ENCODE measurements at regions not wholly inside any gene's neighbourhood (a gene's known extent, or its start where the extent isn't known, plus 50 kb on each side); places are given as distances from the start of the nearest gene placed in this dataset.
"Not testable (repeated sequence)": the region's sequence is repeated elsewhere in the genome, so short reads cannot be mapped to it uniquely, and the experiment has no call there.

DNA sequence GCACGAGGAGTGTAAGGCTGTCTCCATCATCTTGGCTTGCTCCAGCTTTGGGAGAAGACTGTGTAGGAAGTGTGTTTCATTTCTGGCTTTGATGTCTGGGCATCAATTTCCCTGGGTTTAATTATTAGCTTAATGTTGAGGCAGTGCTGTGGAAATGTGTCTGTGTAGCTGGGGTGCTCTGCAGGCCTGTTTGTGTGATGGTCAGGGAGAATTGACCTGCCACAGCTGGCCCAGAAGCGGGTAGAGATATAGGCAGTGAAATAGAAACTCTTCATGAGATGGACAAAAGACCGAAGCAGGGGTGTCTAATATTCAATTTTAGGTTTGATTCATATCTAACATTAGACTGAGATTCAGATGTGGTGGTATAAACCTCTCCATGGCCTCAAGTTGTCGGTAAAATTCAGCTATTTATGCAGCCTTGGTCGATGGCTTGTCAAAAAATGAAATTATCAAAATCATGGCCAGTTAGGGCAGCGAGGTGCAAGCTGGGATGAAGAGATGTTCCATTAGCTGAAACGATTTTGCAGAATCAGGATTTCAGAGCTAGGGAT is 95.3 kb upstream of the SNX9 start:
- DNase-seq = no peak

DNA sequence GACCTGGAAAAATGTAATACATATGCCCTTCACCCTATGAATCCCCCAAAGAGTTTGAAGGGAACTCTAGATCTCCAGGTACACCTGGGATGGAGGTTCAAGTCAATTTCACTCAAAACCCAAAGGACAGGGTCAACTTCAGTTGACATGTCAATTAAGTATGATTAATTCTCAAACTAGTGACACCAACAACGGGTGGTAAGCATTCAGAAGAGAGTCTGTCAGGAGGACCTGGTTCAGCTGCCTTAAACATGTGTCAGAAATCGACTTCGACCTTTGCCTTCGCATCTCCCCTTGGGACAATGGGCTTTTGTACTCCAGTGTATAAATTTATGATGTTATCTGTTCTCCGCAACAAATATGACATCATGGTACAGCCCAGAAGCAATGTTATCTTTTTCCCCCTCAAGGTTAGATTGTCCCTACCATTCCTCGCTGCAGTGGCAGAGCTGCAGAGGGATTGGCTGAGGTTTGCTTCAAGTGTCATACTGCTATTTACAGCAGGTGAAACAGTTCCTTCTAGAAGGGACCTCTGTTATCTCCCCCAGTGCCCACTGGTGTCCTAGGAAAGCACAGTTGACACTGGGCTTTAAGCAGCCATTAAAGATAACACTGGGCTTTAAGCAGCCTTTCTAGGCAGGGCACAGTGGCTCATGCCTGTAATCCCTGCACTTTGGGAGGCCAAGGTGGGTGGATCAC is 94.7 kb upstream of the SNX9 start:
- DNase-seq = no peak

DNA sequence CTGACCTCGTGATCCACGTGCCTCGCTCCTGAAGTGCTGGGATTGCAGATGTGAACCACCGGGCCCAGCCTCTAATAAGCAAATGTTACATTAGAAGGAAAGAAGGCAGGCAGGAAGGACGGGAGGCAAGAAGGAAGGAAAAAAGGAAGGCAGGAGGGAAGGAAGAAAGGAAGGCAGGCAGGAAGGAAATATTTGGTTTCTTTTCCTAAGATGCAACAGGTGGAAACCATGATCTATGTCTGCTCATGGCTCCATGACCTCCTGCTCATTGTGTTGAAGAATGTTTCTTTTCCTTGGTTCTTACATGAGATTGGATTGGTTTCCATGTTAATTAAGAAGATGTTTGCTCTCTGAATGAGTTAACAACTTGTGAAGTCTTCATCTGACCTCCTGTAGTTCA is 91.8 kb upstream of the SNX9 start:
- DNase-seq = no peak

DNA sequence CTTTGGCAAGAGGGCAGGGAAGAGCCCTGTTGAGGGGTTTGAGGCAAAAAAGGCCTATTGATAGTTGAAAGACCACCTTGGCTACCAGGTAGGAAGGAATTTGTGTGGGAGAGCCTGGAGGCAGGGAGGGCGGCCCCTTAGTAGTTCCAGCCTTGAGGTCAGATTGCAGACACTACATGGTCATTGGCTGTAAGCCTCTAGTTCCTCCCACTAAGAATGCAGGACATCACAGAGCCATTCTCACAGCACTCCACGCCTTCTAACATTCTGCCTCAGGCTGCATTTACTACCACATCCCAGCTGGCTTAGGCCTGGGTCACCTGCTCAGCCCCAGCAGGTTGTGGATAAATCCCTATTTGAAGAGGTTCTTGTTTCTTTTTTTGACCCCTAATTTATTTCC is 91.0 kb upstream of the SNX9 start:
- no peak for DNase-seq

DNA sequence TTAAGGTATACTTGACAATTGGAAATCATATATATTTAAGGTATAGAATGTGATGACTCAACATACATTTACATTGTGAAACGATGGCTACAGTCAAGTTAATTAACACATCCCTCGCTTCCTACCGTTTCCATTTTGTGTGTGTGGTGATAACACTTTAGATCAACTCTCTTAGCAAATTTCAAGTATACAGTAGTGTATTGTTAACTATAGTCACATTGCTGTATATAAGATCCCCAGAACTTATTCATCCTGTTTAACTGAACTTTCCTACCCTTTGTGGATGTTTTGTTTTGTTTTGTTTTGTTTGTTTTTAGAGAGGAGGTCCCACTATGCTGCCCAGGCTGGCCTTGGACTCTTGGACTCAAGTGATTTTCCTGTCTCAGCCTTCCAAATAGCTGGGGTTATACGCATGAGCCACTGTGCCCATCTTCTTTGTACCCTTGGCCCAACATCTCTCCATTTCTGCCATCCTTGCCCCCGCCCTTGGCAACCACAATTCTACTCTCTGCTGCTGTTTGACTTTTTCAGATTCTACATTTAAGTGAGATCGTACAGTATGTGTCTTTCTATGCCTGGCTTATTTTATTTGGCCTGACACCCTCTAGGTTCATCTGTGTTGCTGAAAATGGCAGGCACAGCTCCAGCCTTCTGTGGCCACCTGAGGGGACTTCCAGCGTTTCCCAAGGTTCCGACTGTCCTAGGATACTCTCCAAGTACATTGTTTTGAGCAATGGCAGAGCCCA is 90.5 kb upstream of the SNX9 start:
- no peak for DNase-seq

DNA sequence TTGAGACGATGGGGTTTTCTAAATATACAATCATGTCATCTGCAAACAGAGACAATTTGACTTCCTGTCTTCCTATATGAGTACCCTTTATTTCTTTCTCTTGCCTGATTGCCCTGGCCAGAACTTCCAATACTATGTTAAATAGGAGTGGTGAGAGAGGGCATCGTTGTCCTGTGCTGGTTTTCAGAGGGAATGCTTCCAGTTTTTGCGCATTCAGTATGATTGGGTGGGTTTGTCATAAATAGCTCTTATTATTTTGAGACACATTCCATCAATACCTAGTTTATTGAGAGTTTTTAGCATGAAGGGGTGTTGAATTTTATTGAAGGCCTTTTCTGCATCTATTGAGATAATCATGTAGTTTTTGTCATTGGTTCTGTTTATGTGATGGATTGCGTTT is 86.5 kb upstream of the SNX9 start:
- not testable (repeated sequence) for DNase-seq

DNA sequence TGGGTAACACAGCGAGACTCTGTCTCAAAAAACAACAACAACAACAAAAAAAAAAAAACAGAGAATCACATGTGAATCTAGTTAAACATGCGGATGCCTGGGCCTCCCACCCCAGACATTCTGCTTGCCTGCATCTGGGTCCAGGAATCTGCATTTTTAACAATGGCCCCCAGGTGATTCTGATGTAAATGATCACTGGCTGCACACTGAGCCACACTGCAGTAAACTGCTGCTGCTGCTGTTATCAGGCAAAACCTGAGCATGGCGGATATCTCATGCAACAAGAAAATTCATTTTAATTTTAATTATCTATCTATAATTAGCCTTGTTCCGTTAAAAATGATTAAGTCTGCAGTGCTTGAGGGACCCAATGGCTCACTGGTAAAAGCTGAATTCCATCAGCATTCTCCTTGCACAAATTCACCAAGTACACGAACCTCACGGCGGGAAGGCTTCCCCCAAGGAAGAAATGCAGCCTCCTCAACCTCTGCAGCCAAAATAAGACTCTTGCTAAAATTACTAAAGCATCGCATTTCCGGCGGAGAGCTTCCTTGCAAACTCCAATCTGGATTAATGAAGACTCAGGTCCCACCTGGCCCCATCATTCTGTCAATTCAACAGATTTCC is 81.6 kb upstream of the SNX9 start:
- no peak for DNase-seq

DNA sequence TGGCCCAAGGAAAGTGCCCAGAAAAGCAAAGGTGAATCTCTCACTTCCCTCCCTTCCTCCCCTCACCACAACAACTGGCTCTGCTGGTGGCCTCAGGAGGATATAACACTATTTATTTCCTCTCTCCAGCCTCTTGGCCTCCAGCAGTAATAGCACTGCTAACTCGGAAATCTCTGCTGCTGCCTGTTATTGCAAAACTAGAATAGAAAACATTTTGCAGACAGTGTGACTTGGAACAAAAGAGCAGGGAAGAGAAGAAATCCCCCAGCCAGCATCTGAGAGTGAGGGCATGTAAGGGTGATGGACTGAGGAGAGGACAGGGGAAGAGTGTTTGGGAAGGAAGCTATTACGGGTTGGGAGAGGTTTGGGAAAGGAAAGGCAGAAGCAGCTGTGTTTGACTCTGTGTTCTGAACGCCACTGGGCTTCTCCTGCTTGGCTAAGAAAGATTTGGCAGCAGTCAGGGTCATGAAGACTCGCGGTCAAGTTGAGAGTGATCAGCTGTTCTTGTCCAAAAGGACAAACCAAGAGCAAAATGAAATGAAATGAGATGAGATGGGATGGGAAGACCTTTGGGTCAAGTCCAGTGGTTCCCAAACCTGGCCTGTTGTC is 81.0 kb upstream of the SNX9 start:
- no peak for DNase-seq

DNA sequence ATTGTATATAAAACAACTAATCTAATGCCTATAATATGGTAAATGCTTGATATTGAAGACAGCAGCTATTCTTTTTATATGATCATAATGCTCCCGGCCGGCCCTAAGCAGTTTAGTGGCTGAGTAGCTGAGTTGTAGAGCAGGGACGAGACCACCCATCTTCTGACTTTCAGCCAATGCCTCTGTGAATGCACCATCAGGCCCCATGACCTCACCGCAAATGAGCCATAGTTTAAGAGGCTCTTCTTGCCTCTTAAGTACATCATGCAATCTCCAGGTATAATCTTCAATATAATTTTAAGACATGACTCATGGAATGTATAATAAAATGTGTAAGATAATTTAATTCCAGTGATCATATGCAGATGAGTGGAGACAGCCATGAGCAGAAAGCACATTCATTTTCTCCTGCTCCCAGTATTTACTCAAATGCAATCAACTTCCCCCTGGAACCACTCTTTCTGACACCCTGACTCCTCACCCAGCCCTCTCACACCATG is 78.9 kb upstream of the SNX9 start:
- no peak for DNase-seq

DNA sequence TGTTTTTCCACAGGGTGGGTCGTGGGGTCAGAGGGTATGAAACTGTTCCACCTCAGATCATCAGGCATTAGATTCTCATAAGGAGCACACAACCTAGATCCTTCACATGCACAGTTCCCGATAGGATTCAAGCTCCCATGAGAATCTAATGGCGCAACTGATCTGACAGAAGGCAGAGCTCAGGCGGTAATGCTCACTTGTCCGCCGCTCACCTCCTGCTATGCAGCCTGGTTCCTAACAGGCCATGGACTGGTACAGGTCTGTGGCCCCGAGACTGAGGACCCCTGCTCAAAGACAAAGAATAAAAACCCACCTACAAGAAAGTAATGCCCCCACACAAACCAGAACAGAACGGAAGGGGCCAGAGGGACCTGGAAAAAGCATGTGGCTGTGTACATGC is 76.1 kb upstream of the SNX9 start:
- DNase-seq = no peak

DNA sequence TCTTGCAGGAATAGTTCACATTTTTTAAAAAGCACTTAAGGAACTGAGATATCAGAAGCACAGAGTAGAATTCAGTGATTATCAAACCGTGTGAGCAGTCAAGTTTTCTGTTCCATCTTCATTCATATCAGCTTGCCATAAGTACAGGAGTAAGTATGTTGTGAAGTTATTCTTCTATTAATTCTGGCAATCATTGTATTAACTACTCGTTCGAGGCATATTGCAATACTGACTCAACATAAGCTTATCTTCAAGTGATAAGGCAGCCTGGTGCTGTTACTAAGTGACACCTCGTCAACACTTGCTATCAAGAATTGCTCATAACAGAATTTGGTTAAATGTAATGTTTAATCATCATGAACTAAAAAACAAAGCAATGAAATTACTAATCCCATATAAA is 75.7 kb upstream of the SNX9 start:
- no peak for DNase-seq

DNA sequence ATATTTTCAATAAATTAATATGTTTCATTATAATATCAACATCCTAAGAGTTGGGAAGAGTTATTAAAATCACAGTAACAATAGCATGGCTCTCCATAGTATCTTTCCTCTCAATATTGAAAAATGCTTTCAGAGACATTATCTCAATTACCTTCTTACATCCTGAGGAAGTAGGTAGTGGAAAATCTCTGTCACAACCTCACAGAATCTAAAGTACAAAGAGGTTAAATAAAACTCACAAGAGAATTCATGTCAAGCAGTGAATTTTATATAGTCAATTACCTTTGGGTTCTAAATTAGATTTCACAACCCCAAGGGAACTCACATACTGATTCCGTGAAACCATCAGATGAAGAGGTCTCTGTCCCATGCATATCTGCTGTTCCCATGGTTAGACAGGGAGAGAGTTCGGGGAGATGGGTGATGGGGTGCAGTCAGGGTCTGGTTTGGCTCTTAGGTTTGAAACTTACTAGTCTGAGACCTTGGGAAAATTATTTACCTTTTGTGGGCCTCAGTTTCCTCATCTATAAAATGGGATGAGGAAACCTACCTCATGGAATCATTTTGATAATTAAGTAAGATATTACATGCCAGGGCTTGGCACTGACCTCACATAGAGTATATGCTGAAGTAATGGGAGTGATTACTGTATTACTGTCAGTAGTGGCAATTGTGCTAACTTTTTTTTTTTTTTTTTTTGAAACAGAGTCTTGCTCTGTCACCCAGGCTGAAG is 74.0 kb upstream of the SNX9 start:
- no peak for DNase-seq

DNA sequence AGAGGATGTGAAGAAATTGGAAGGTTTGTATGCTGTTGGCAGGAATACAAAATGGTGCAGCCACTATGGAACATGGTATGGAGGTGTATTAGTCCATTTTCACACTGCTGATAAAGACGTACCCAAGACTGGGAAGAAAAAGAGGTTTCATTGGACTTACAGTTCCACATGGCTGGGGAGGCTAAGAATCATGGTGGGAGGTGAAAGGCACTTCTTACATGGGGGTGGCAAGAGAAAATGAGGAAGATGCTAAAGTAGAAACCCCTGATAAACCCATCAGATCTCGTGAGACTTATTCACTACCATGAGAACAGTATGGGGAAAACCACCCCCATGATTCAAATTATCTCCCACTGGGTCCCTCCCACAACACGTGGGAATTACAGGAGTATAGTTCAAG is 72.1 kb upstream of the SNX9 start:
- DNase-seq = not testable (repeated sequence)

DNA sequence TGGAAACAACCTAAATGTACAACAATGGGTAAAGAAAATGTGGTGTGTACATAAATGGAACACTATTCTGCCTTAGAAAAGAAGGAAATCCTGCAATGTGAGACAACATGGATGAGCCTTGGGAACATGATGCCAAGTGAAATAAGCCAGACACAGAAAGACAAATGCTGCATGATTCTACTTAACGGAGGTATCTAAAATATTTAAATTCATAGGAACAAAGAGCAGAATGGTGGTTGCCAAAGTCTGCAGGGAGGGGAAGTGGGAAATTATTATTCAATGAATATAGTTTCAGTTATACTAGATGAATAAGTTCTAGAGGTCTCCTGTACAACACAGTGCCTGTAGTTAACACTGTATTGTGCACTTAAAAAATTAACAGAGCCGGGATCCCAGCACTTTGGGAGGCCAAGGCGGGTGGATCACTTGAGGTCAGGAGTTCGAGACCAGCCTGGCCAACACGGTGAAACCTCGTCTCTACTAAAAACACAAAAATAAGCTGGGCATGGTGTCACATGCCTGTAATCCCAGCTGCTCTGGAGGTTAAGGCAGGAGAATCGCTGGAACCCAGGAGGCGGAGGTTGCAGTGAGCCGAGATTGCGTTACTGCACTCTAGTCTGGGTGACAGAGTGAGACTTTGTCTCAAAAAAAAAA is 71.4 kb upstream of the SNX9 start:
- no peak for DNase-seq

DNA sequence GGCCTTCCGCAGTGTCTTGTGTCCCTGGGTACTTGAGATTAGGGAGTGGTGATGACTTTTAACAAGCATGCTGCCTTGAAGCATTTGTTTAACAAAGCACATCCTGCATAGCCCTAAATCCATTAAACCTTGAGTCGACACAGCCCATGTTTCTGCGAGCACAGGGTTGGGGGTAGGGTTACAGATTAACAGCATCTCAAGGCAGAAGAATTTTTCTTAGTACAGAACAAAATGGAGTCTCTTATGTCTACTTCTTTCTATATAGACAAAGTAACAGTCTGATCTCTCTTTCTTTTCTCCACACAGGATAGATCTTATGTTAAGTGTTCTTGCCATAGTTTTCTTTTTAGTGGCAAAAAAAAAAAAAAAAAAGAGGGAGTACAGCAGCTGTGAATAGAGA is 70.2 kb upstream of the SNX9 start:
- DNase-seq = not testable (repeated sequence)

DNA sequence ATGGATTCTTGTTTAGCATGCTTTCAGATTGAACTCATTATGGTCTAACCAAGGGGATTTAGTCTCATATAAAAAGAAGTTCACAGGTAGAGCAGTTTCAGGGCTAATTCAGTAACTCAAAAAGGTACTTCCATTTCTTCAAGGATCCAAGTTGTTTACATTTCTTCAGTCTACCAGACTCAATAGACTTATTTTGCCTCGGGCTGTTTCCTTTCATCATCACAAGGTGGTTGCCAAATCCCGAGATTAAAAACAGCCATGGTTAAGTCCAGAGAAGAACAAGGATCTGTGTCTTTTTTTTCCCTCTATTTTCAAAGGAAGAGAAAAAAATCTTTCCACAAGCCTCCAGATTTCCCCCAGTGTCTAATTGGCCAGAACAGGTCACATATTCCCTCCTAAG is 69.8 kb upstream of the SNX9 start:
- no peak for DNase-seq

DNA sequence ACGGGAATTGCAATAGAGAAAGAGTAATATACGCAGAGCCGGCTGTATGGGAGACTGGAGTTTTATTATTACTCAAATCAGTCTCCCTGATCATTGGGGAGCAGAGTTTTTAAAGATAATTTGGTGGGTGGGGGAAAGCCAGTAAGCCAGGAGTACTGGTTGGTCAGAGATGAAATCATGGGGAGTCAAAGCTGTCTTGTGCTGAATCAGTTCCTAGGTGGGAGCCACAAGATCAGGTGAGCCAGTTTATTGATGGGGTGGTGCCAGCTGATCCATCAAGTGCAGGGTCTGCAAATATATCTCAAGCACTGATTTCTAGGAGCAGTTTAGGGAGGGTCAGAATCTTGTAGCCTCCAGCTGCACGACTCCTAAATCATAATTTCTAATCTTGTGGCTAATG is 69.2 kb upstream of the SNX9 start:
- DNase-seq = not testable (repeated sequence)

DNA sequence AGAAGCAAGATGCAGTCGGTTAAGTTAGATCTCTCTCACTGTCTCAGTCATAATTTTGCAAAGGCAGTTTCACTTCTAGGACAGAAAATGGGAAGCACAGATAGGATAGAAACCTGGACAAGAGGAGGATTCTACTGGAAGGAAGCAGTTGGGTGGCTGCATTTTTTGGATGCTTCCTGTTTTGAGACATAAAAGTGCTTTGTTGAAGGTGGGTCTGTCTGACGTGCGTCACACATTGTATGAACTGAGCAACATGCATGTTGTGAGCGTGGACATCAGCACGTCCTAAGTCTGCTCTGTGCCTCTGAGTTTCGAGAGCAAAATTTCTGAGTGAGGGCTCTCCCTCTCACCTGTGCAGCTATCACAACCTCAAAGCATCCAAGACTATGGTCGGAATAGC is 68.7 kb upstream of the SNX9 start:
- DNase-seq = no peak

DNA sequence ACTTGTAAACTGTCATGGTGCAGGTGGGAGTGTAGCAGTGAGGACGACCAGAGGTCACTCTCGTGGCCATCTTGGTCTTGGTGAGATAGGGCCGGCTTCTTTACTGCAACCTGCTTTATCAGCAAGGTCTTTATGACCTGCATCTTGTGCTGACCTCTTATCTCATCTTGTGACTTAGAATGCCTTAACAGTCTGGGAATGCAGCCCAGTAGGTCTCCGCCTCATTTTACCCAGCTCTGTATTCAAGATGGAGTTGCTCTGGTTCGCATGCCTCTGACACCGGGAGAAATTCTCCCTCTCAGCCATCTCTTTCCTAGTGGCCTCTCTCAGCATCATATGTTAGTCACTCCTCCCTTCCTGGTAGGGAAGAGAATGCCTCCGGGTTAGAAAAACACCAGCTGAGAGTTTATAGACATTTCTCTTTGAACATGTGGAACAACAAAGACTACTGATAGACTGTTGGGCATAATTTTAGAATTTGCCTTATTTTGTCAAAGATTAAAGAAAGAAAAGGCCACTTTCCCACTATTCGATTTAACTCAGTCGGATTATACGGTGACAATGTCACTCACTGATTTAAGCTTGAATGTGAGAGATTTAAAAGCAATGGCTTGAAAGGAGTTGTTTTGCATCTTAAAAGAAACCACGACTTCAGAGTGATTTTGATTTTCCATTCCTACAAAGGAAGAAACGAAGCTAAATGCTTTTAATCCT is 67.9 kb upstream of the SNX9 start:
- no peak for DNase-seq

DNA sequence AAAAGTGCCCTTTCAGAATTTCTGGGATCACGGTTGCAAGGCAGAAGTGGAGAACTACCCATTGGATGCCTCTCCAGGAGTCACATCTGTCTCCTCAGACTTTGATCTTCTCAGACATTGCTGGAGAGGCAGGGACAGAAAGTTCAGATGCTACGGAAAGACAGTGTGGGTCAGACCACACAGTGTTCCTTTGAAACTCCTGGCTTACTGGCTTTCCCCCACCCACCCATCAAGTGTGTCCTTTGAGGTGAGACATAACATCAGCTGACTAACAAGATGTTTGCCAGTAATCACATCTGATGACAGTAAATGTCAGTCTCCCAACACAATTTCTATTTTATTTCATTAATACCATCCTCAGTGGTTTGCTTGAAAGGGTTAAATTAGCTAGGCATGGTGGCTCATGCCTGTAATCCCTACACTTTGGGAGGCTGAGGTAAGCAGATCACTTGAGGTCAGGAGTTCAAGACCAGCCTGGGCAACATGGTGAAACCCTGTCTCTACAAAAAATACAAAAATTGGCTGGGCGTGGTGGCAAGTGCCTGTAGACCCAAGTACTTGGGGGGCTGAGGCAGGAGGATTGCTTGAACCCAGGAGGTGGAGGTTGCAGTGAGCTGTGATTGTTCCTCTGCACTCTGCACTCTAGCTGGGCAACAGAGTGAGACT is 67.2 kb upstream of the SNX9 start:
- DNase-seq = peak; percentile 22 to 30
